Right atrium auricular region (tissue), 2 donors: ENCODE measurements at regions not wholly inside any gene's neighbourhood (a gene's known extent, or its start where the extent isn't known, plus 50 kb on each side); places are given as distances from the start of the nearest gene placed in this dataset.

Experiments
- DNase-seq: peaks from one replicate; pipeline ENCODE4 v3.0.0-alpha.2; 2019; ENCODE audit warnings: low spot score
- H3K27ac ChIP-seq, 2 donors: fragments of 200-600 bp; sonication (generic); 1 replicate in 1 of 2; 2 replicates in 1 of 2; pipeline ENCODE4 v1.5.1; 2016 to 2019
- H3K27me3 ChIP-seq, 2 donors: fragments of 200-600 bp; sonication (generic); one replicate each; pipeline versions ENCODE4 v1.5.1 to v1.6.0; 2017 to 2019
- H3K36me3 ChIP-seq: fragments of 200-600 bp; sonication (generic); one replicate; pipeline ENCODE4 v1.5.1; 2016
- H3K4me1 ChIP-seq, 2 donors: fragments of 200-600 bp; sonication (generic); one replicate each; pipeline versions ENCODE4 v1.5.1 to v1.6.0; 2017 to 2019
- H3K4me3 ChIP-seq, 2 donors: fragments of 200-600 bp; sonication (generic); 1 replicate in 1 of 2; 2 replicates in 1 of 2; pipeline ENCODE4 v1.5.1; 2017 to 2019; ENCODE audit warnings: mild to moderate bottlenecking in 1 of 2, moderate library complexity in 1 of 2
- H3K9me3 ChIP-seq, 2 donors: fragments of 200-600 bp; sonication (generic); one replicate each; pipeline ENCODE4 v1.5.1; 2019
- TF ChIP-seq, protein P1 (sequence below), 2 donors: fragments of 200-600 bp; sonication (generic); IDR thresholded peaks; one replicate each; pipeline ENCODE4 v1.5.1; 2019; ENCODE audit warnings: antibody characterized with exemption in 2 of 2

DNA sequence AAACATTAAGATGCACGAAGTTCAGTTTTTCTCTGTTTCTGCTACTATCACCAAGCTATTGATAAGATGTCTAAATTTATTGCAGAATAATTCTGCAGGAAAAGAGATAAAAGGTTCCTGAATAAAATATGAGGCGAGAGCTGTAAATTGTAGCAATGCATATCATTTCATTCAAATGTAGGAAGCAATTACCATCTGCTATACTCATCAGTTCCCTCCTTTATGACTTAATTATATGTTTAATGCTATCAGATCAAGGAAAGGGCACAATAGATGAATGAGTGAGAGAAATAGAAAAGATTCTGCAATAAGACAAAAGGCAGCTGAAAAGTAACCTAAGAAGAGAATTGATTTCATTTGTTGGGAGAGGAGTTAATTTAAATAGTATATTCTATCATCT lies 108.2 kb upstream of the GALNT5 start:
- Histone ChIP-seq H3K36me3 (no peaks in the 10 kb centered on the region), H3K27ac (no peak overlapping the region), H3K9me3 (no peaks in the 10 kb centered on the region), H3K4me1 (no peaks in the 10 kb centered on the region), H3K4me3 (no peak overlapping the region), H3K27me3 (no peaks in the 10 kb centered on the region)
- TF ChIP-seq, protein P1, sequence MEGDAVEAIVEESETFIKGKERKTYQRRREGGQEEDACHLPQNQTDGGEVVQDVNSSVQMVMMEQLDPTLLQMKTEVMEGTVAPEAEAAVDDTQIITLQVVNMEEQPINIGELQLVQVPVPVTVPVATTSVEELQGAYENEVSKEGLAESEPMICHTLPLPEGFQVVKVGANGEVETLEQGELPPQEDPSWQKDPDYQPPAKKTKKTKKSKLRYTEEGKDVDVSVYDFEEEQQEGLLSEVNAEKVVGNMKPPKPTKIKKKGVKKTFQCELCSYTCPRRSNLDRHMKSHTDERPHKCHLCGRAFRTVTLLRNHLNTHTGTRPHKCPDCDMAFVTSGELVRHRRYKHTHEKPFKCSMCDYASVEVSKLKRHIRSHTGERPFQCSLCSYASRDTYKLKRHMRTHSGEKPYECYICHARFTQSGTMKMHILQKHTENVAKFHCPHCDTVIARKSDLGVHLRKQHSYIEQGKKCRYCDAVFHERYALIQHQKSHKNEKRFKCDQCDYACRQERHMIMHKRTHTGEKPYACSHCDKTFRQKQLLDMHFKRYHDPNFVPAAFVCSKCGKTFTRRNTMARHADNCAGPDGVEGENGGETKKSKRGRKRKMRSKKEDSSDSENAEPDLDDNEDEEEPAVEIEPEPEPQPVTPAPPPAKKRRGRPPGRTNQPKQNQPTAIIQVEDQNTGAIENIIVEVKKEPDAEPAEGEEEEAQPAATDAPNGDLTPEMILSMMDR (IDR thresholded peaks at IDR 0.05), result no peak
- DNase-seq, result no peak

- no peaks in the 10 kb centered on the region for H3K4me1 ChIP-seq
These were observed 106.8 kb upstream of the GALNT5 start for GRCh38 chr2:157150747-157151146.

DNA sequence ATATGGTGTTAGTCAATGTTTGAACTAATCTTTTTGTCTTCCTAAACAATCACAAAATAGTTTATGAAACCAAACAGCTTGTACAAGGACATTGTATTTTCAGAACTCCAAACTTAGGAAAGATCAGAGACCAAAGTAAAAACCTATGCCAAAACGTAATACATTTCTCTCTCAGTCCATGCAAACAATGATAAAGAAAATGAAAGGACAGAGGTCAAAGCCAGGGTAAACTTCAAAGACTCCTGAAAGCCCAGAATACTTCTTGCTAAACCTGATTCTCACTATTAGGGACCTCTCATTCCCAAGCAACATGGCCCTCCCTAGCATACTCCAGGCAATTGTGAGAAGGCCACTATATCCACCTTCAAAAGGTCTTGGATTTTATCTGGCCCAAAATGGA lies 105.1 kb upstream of the GALNT5 start:
- DNase-seq, result no peak
- TF ChIP-seq, protein P1 (IDR thresholded peaks at IDR 0.05), result no peak
- H3K27ac ChIP-seq, result no peak overlapping the region
- no peaks in the 10 kb centered on the region for H3K27me3 ChIP-seq
- no peak overlapping the region for H3K4me3 ChIP-seq
- no peaks in the 10 kb centered on the region for H3K36me3 ChIP-seq
- no peaks in the 10 kb centered on the region for H3K9me3 ChIP-seq
- no peaks in the 10 kb centered on the region for H3K4me1 ChIP-seq

More at GRCh38 chr2:157150747-157151146, 106.8 kb upstream of the GALNT5 start:
- H3K36me3 ChIP-seq, result no peaks in the 10 kb centered on the region
- H3K27me3 ChIP-seq, result no peaks in the 10 kb centered on the region
- no peak overlapping the region for H3K4me3 ChIP-seq
- DNase-seq, result no peak
- H3K9me3 ChIP-seq, result no peaks in the 10 kb centered on the region
- no peak overlapping the region for H3K27ac ChIP-seq
- TF ChIP-seq, protein P1 (IDR thresholded peaks at IDR 0.05), result no peak

DNA sequence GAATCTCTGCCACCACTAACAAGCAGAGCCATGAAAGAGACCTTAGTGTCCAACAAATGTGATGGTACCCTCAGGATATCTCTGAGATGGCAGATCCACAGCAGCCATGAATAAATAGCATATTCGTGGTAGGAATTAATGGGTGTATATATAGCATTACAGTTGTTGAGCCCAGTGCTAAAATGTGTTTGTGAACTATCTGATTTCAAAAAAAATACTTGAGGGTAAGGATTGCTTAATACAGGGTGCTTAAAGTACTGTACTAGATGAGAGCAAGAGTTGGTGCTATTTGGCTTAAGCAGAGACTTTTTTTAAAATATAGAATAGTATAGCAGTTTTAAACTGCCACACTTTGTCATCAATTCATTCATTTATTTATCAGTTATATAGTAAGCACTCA lies 101.5 kb upstream of the GALNT5 start:
- DNase-seq, result no peak
- no peaks in the 10 kb centered on the region for H3K36me3 ChIP-seq
- no peaks in the 10 kb centered on the region for H3K4me1 ChIP-seq
- no peaks in the 10 kb centered on the region for H3K27me3 ChIP-seq
- TF ChIP-seq, protein P1 (IDR thresholded peaks at IDR 0.05), result no peak
- H3K9me3 ChIP-seq, result no peaks in the 10 kb centered on the region
- no peak overlapping the region for H3K4me3 ChIP-seq
- no peak overlapping the region for H3K27ac ChIP-seq

DNA sequence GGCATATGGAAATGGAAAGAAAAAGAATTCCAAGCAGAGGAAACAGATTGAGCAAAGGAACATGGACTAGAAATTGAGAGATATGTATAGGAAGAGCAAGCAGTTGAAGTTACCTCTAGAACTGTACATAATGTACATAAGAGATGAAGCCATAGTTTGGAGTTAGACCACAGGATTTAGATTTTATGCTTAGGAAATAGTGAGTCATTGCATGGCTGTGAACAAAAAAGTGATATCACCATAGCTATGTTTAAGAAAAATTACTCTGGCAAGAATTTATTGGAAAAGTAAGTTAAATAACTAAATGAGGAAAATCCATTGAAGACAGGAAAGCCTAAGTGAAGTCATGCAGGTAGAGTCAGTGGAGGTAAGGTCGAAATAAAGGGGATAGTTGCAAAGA lies 99.4 kb upstream of the GALNT5 start:
- no peak overlapping the region for H3K27ac ChIP-seq
- no peak overlapping the region for H3K4me3 ChIP-seq
- H3K4me1 ChIP-seq, result no peaks in the 10 kb centered on the region
- no peak for DNase-seq
- H3K36me3 ChIP-seq, result no peaks in the 10 kb centered on the region
- TF ChIP-seq, protein P1 (IDR thresholded peaks at IDR 0.05), result no peak
- H3K27me3 ChIP-seq, result no peaks in the 10 kb centered on the region
- H3K9me3 ChIP-seq, result no peaks in the 10 kb centered on the region

- no peak overlapping the region for H3K4me3 ChIP-seq
- TF ChIP-seq, protein P1 (IDR thresholded peaks at IDR 0.05), result no peak
These were observed 98.1 kb upstream of the GALNT5 start for GRCh38 chr2:157159221-157159934.

More at GRCh38 chr2:157159221-157159934, 98.1 kb upstream of the GALNT5 start:
- no peak for DNase-seq
- no peaks in the 10 kb centered on the region for H3K4me1 ChIP-seq
- H3K27me3 ChIP-seq, result no peaks in the 10 kb centered on the region
- H3K9me3 ChIP-seq, result no peaks in the 10 kb centered on the region
- no peaks in the 10 kb centered on the region for H3K36me3 ChIP-seq
- H3K27ac ChIP-seq, result no peak overlapping the region
